ENCODE measurements at regions not wholly inside any gene's neighbourhood (a gene's known extent, or its start where the extent isn't known, plus 50 kb on each side); places are given as distances from the start of the nearest gene placed in this dataset.

- in situ Hi-C loops (cut with MboI; ENCODE audit: low pct_unique_long_range_greater_than_20kb, low sequenced_read_pairs, unreplicated experiment) = no loop called here
- no peak for DNase-seq (ENCODE audit: low spot score)
- TF ChIP-seq CTCF (IDR thresholded peaks at IDR 0.05; ENCODE audit: extremely low read depth, insufficient read depth, missing control alignments) = no peak
Measured at GRCh38 chr11:106426696-106427095, 349.2 kb downstream of the AASDHPPT start.

- TF ChIP-seq CTCF (IDR thresholded peaks at IDR 0.05; ENCODE audit: extremely low read depth, insufficient read depth, missing control alignments) = no peak
- no peak for DNase-seq (ENCODE audit: low spot score)
- in situ Hi-C loops (cut with MboI; ENCODE audit: low pct_unique_long_range_greater_than_20kb, low sequenced_read_pairs, unreplicated experiment) = no loop called here
Measured at GRCh38 chr11:106427736-106428135, 350.3 kb downstream of the AASDHPPT start.

- no peak for DNase-seq (ENCODE audit: low spot score)
- TF ChIP-seq CTCF (IDR thresholded peaks at IDR 0.05; ENCODE audit: extremely low read depth, insufficient read depth, missing control alignments) = no peak
- in situ Hi-C loops (cut with MboI; ENCODE audit: low pct_unique_long_range_greater_than_20kb, low sequenced_read_pairs, unreplicated experiment) = no loop called here
Measured at GRCh38 chr11:106442032-106442431, 364.6 kb downstream of the AASDHPPT start.

- TF ChIP-seq CTCF (IDR thresholded peaks at IDR 0.05; ENCODE audit: extremely low read depth, insufficient read depth, missing control alignments) = no peak
- in situ Hi-C loops (cut with MboI; ENCODE audit: low pct_unique_long_range_greater_than_20kb, low sequenced_read_pairs, unreplicated experiment) = no loop called here
- no peak for DNase-seq (ENCODE audit: low spot score)
Measured at GRCh38 chr11:106446302-106446701, 368.8 kb downstream of the AASDHPPT start.

- in situ Hi-C loops (cut with MboI; ENCODE audit: low pct_unique_long_range_greater_than_20kb, low sequenced_read_pairs, unreplicated experiment) = no loop called here
- no peak for DNase-seq (ENCODE audit: low spot score)
- no peak for TF ChIP-seq CTCF (IDR thresholded peaks at IDR 0.05; ENCODE audit: extremely low read depth, insufficient read depth, missing control alignments)
Measured at GRCh38 chr11:106446955-106447354, 369.5 kb downstream of the AASDHPPT start.

- TF ChIP-seq CTCF (IDR thresholded peaks at IDR 0.05; ENCODE audit: extremely low read depth, insufficient read depth, missing control alignments) = no peak
- DNase-seq (ENCODE audit: low spot score) = no peak
- in situ Hi-C loops (cut with MboI; ENCODE audit: low pct_unique_long_range_greater_than_20kb, low sequenced_read_pairs, unreplicated experiment) = no loop called here
Measured at GRCh38 chr11:106447631-106448191, 370.2 kb downstream of the AASDHPPT start.

GRCh38 chr11:106449763-106450162 lies 372.3 kb downstream of the AASDHPPT start:
- no peak for TF ChIP-seq CTCF (IDR thresholded peaks at IDR 0.05; ENCODE audit: extremely low read depth, insufficient read depth, missing control alignments)
- DNase-seq (ENCODE audit: low spot score) = no peak
- in situ Hi-C loops (cut with MboI; ENCODE audit: low pct_unique_long_range_greater_than_20kb, low sequenced_read_pairs, unreplicated experiment) = no loop called here
